HepG2 (cell line): ENCODE measurements at regions not wholly inside any gene's neighbourhood (a gene's known extent, or its start where the extent isn't known, plus 50 kb on each side); places are given as distances from the start of the nearest gene placed in this dataset.

Source experiments
- ATAC-seq: fragments of 200-7000 bp; cut with Tn5 transposase; 3 replicates; pipeline ENCODE4 v1.9.1; 2020; ENCODE audit warnings: mild to moderate bottlenecking, moderate library complexity
- BruUV-seq: library from RNA; stranded (reverse); fragments of 400-500 nt; replicated peaks from 2 replicates; lab custom pipeline; 2021; lab: Mats Ljungman, UMichigan
- CTCF ChIA-PET: fragments of 300-600 bp; formaldehyde crosslinking; extraction: SDS; loops from one replicate; lab custom pipeline; 2021; ENCODE audit warnings: low total read pairs, inconsistent platforms, low intra/inter-chr PET ratio; lab: Yijun Ruan, JAX
- POLR2A ChIA-PET: fragments of 350-600 bp; sonication (Branson Sonifier 250); formaldehyde crosslinking; loops from one replicate; lab custom pipeline; 2020; ENCODE audit warnings: antibody characterized with exemption, inconsistent platforms; lab: Yijun Ruan, JAX
- DNase-seq: peaks from one replicate; pipeline ENCODE4 v3.0.0-alpha.2; 2015; ENCODE audit warnings: low spot score
- FAIRE-seq: peaks from 3 replicates; lab custom pipeline; 2011; peaks lifted over from hg19 to GRCh38; lab: Jason Lieb, UNC
- H2AFZ ChIP-seq: one replicate; pipeline ENCODE4 v1.6.1; 2011; ENCODE audit warnings: low read length, inconsistent platforms
- H3K27ac ChIP-seq: fragments of 300-600 bp; 3 replicates; pipeline ENCODE4 v1.8.0; 2011; ENCODE audit warnings: mixed run types, mild to moderate bottlenecking, mixed read lengths, low read length, inconsistent platforms; ENCODE audit not compliant: insufficient read depth; ENCODE audit errors: extremely low read length
- H3K27me3 ChIP-seq, 2 experiments: fragments of 200-600 bp in 1 of 2; 2 replicates in 1 of 2; 3 replicates in 1 of 2; pipeline versions ENCODE4 v1.6.0 to v1.8.0; 2011; ENCODE audit warnings: low read length in 2 of 2, mild to moderate bottlenecking in 2 of 2, moderate library complexity in 2 of 2, inconsistent platforms in 1 of 2; ENCODE audit not compliant: insufficient read depth in 2 of 2, control insufficient read depth in 1 of 2
- H3K36me3 ChIP-seq, 2 experiments: fragments of 200-600 bp in 1 of 2; replicated peaks in 1 of 2; 2 replicates in 1 of 2; 3 replicates in 1 of 2; pipeline versions ENCODE4 v1.5.1 to v1.8.0; 2011; ENCODE audit warnings: low read length in 2 of 2, inconsistent platforms in 1 of 2; ENCODE audit not compliant: insufficient read depth in 2 of 2, control insufficient read depth in 1 of 2
- H3K4me1 ChIP-seq: 2 replicates; pipeline ENCODE4 v1.5.1; 2012; ENCODE audit warnings: low read length, inconsistent platforms; ENCODE audit not compliant: insufficient read depth
- H3K4me2 ChIP-seq: 2 replicates; pipeline ENCODE4 v1.6.0; 2011; ENCODE audit warnings: low read depth, low read length, inconsistent platforms
- H3K4me3 ChIP-seq, 3 experiments: fragments of 200-600 bp in 1 of 3; sonication (generic), shearing (Covaris generic) in 1 of 3; replicated peaks in 1 of 3; 2 replicates each; pipeline ENCODE4 v1.5.1; 2011 to 2016; ENCODE audit warnings: low read length in 3 of 3, inconsistent platforms in 2 of 3, low read depth in 2 of 3, mild to moderate bottlenecking in 2 of 3, control low read depth in 1 of 3, mixed read lengths in 1 of 3; ENCODE audit not compliant: insufficient read depth in 1 of 3
- H3K79me2 ChIP-seq: one replicate; pipeline ENCODE4 v1.6.1; 2011; ENCODE audit warnings: low read length, inconsistent platforms; ENCODE audit not compliant: insufficient read depth
- H3K9ac ChIP-seq: 2 replicates; pipeline ENCODE4 v1.6.0; 2011; ENCODE audit warnings: mild to moderate bottlenecking, low read depth, low read length, inconsistent platforms; ENCODE audit not compliant: insufficient read depth
- H3K9me3 ChIP-seq: 2 replicates; pipeline ENCODE4 v1.5.1; 2012; ENCODE audit warnings: mild to moderate bottlenecking, low read length
- H4K20me1 ChIP-seq: 2 replicates; pipeline ENCODE4 v1.6.0; 2011; ENCODE audit warnings: inconsistent platforms, mild to moderate bottlenecking, low read length, moderate library complexity; ENCODE audit not compliant: insufficient read depth
- BRD4 ChIP-seq: sonication (generic); formaldehyde crosslinking; IDR thresholded peaks from 2 replicates; pipeline ENCODE4 v1.4.0; 2020; ENCODE audit warnings: missing genetic modification reagents
- CSRNP2 ChIP-seq: sonication (generic); formaldehyde crosslinking; conservative IDR thresholded peaks from 2 replicates; pipeline ENCODE4 v1.8.0; 2022; ENCODE audit warnings: low read depth, missing genetic modification reagents
- CTCF ChIP-seq: sonication (generic); formaldehyde crosslinking; IDR thresholded peaks from 2 replicates; pipeline ENCODE4 v1.5.0; 2020; ENCODE audit warnings: mild to moderate bottlenecking, missing genetic modification reagents, moderate library complexity
- FOSL2 ChIP-seq: sonication (generic); formaldehyde crosslinking; IDR thresholded peaks from 2 replicates; pipeline ENCODE4 v1.4.0; 2020; ENCODE audit warnings: missing genetic modification reagents
- FOXC1 ChIP-seq: sonication (generic); formaldehyde crosslinking; IDR thresholded peaks from 2 replicates; pipeline ENCODE4 v1.8.0; 2022; ENCODE audit warnings: mild to moderate bottlenecking, missing genetic modification reagents, borderline replicate concordance
- FOXM1 ChIP-seq: sonication (generic); formaldehyde crosslinking; IDR thresholded peaks from 2 replicates; pipeline ENCODE4 v1.5.0; 2020; ENCODE audit warnings: missing genetic modification reagents
- MTA3 ChIP-seq: sonication (generic); formaldehyde crosslinking; IDR thresholded peaks from 2 replicates; pipeline ENCODE4 v1.4.0; 2020; ENCODE audit warnings: missing genetic modification reagents
- MXD1 ChIP-seq: sonication (generic); formaldehyde crosslinking; IDR thresholded peaks from 2 replicates; pipeline ENCODE4 v1.4.0; 2020; ENCODE audit warnings: mild to moderate bottlenecking, missing genetic modification reagents
- MYC ChIP-seq: sonication (generic); formaldehyde crosslinking; IDR thresholded peaks from 2 replicates; pipeline ENCODE4 v1.9.0; 2021; ENCODE audit warnings: missing genetic modification reagents, borderline replicate concordance
- NFE2L1 ChIP-seq: sonication (generic); formaldehyde crosslinking; IDR thresholded peaks from 2 replicates; pipeline ENCODE4 v1.4.0; 2020; ENCODE audit warnings: missing genetic modification reagents, mild to moderate bottlenecking, borderline replicate concordance
- SIX4 ChIP-seq: sonication (generic); formaldehyde crosslinking; IDR thresholded peaks from 2 replicates; pipeline ENCODE4 v1.4.0; 2020; ENCODE audit warnings: missing genetic modification reagents
- ZNF234 ChIP-seq: sonication (generic); formaldehyde crosslinking; conservative IDR thresholded peaks from 2 replicates; pipeline ENCODE4 v1.5.1; 2020; ENCODE audit warnings: mild to moderate bottlenecking, missing genetic modification reagents
- ZNF251 ChIP-seq: sonication (generic); formaldehyde crosslinking; IDR thresholded peaks from 2 replicates; pipeline ENCODE4 v1.9.0; 2021; ENCODE audit warnings: mild to moderate bottlenecking, missing genetic modification reagents
- ZNF326 ChIP-seq: sonication (generic); formaldehyde crosslinking; IDR thresholded peaks from 2 replicates; pipeline ENCODE4 v1.4.0; 2020; ENCODE audit warnings: missing genetic modification reagents, borderline replicate concordance
- ZNF33A ChIP-seq: sonication (generic); formaldehyde crosslinking; IDR thresholded peaks from 2 replicates; pipeline ENCODE4 v1.5.1; 2020; ENCODE audit warnings: missing genetic modification reagents, mild to moderate bottlenecking, moderate library complexity, borderline replicate concordance
- ZNF616 ChIP-seq: sonication (generic); formaldehyde crosslinking; IDR thresholded peaks from 2 replicates; pipeline ENCODE4 v1.5.0; 2020; ENCODE audit warnings: low read depth, mild to moderate bottlenecking, missing genetic modification reagents
- ZSCAN25 ChIP-seq: sonication (generic); formaldehyde crosslinking; IDR thresholded peaks from 2 replicates; pipeline ENCODE4 v1.8.0; 2022; ENCODE audit warnings: mild to moderate bottlenecking, missing genetic modification reagents
- WGBS: methylation state at CpG from one replicate; pipeline ENCODE4 v1.1.6; 2017; ENCODE audit warnings: low lambda C conversion rate; 5-methylcytosine and 5-hydroxymethylcytosine counted together
- in situ Hi-C: cut with HindIII; loops from 2 replicates; pipeline ENCODE4 v1.10.0; 2017; ENCODE audit warnings: low pct_unique_long_range_greater_than_20kb; ENCODE audit not compliant: extremely low pct_ligation_motif_present
- intact Hi-C: fragments of 100-400 bp; cut with micrococcal nuclease; formaldehyde crosslinking; loops from one replicate; pipeline ENCODE4 v1.10.0; 2022; ENCODE audit not compliant: unreplicated experiment

- no TSS peak for BruUV-seq
- no peaks in the 10 kb centered on the region for H3K4me1 ChIP-seq
- no peak for ATAC-seq
- no peak overlapping the region for H3K4me2 ChIP-seq
- H4K20me1 ChIP-seq: no peaks in the 10 kb centered on the region
- no peak overlapping the region for H2AFZ ChIP-seq
- H3K9ac ChIP-seq: no peak overlapping the region
- DNase-seq: no peak
- intact Hi-C loops: no loop called here
- H3K9me3 ChIP-seq: no peaks in the 10 kb centered on the region
- in situ Hi-C loops: no loop called here
- H3K27me3 ChIP-seq: no peaks in the 10 kb centered on the region; a peak in 1 of 5 replicates
- H3K27ac ChIP-seq: no peak overlapping the region
- no peak for TF ChIP-seq ZNF326 (CRISPR knock-in tag)
- TF ChIP-seq, all 625 proteins: peak for 0
- Histone ChIP-seq H3K36me3 (no peaks in the 10 kb centered on the region), H3K4me3 (no peak overlapping the region), H3K79me2 (no peaks in the 10 kb centered on the region)
- no peak for FAIRE-seq
- WGBS: 43% methylated on average over 2 of the region's 2 CpGs
- POLR2A ChIA-PET: no interaction called here
- CTCF ChIA-PET: no interaction called here
Observed at GRCh38 chr21:15966231-15966630, 236.4 kb downstream of the USP25 start.

- no peak for ATAC-seq
- no TSS peak for BruUV-seq
- ChIA-PET POLR2A (no interaction called here), CTCF (no interaction called here)
- no peak for FAIRE-seq
- in situ Hi-C loops: no loop called here
- H2AFZ ChIP-seq: no peak overlapping the region
- no peak overlapping the region for H3K4me3 ChIP-seq
- H3K36me3 ChIP-seq: no peaks in the 10 kb centered on the region
- no peaks in the 10 kb centered on the region; a peak in 1 of 5 replicates for H3K27me3 ChIP-seq
- no peak for DNase-seq
- H3K27ac ChIP-seq: no peak overlapping the region
- H3K4me2 ChIP-seq: no peak overlapping the region
- no peaks in the 10 kb centered on the region for H4K20me1 ChIP-seq
- no peaks in the 10 kb centered on the region for H3K79me2 ChIP-seq
- no peaks in the 10 kb centered on the region for H3K9me3 ChIP-seq
- 0% methylated on average over 1 of the region's 1 CpG for WGBS
- H3K4me1 ChIP-seq: no peaks in the 10 kb centered on the region
- H3K9ac ChIP-seq: no peak overlapping the region
- intact Hi-C loops: no loop called here
- no peak for TF ChIP-seq MTA3 (CRISPR knock-in tag)
- no peak for TF ChIP-seq BRD4 (CRISPR knock-in tag)
- TF ChIP-seq ZSCAN25 (CRISPR knock-in tag): no peak
- TF ChIP-seq NFE2L1 (CRISPR knock-in tag): no peak
- TF ChIP-seq MXD1 (CRISPR knock-in tag): no peak
- TF ChIP-seq SIX4 (CRISPR knock-in tag): no peak
- TF ChIP-seq FOXM1 (CRISPR knock-in tag): no peak
- TF ChIP-seq FOXC1 (CRISPR knock-in tag): no peak
- TF ChIP-seq ZNF234 (CRISPR knock-in tag): no peak
- no peak for TF ChIP-seq MYC (CRISPR knock-in tag)
- no peak for TF ChIP-seq CTCF (CRISPR knock-in tag)
- TF ChIP-seq ZNF251: no peak
- TF ChIP-seq CSRNP2: no peak
- no peak for TF ChIP-seq FOSL2 (CRISPR knock-in tag)
- TF ChIP-seq ZNF33A (CRISPR knock-in tag): no peak
- no peak for TF ChIP-seq ZNF616
Observed at GRCh38 chr21:15966651-15967050, 236.9 kb downstream of the USP25 start.
